GM04503 (cell line): ENCODE measurements at regions not wholly inside any gene's neighbourhood (a gene's known extent, or its start where the extent isn't known, plus 50 kb on each side); places are given as distances from the start of the nearest gene placed in this dataset.

Source experiments
- DNase-seq: peaks from one replicate; pipeline ENCODE4 v3.0.0-alpha.2; 2012; ENCODE audit warnings: low read depth

GRCh38 chr3:157807280-157807679, 298.9 kb downstream of the SHOX2 start:
- no peak for DNase-seq

- no peak for DNase-seq
These were observed 300.7 kb downstream of the SHOX2 start for GRCh38 chr3:157805538-157805937.

- peak; percentile 82 for DNase-seq
These were observed 291.6 kb upstream of the VEPH1 start for GRCh38 chr3:157794771-157795170.

GRCh38 chr3:157793745-157794144, 290.5 kb upstream of the VEPH1 start:
- no peak for DNase-seq

GRCh38 chr3:157789162-157789561, 285.9 kb upstream of the VEPH1 start:
- no peak for DNase-seq

- peak; percentile 51 for DNase-seq
These were observed 283.4 kb upstream of the VEPH1 start for GRCh38 chr3:157786618-157787017.

GRCh38 chr3:157786211-157786610, 283.0 kb upstream of the VEPH1 start:
- DNase-seq: peak; percentile 92

GRCh38 chr3:157785102-157785826, 282.0 kb upstream of the VEPH1 start:
- peak; percentile 91 for DNase-seq

GRCh38 chr3:157782236-157782635, 279.0 kb upstream of the VEPH1 start:
- no peak for DNase-seq

GRCh38 chr3:157776861-157777260, 273.6 kb upstream of the VEPH1 start:
- DNase-seq: no peak

- no peak for DNase-seq
These were observed 272.2 kb upstream of the VEPH1 start for GRCh38 chr3:157775446-157775845.

GRCh38 chr3:157769378-157769777, 266.2 kb upstream of the VEPH1 start:
- no peak for DNase-seq

- DNase-seq: no peak
These were observed 264.4 kb upstream of the VEPH1 start for GRCh38 chr3:157767607-157768006.

- DNase-seq: no peak
These were observed 260.4 kb upstream of the VEPH1 start for GRCh38 chr3:157763644-157764043.

GRCh38 chr3:157759311-157759710, 256.1 kb upstream of the VEPH1 start:
- no peak for DNase-seq

GRCh38 chr3:157755233-157755632, 252.0 kb upstream of the VEPH1 start:
- no peak for DNase-seq

GRCh38 chr3:157754451-157754850, 251.2 kb upstream of the VEPH1 start:
- peak; percentile 26 for DNase-seq

GRCh38 chr3:157753787-157754136, 250.5 kb upstream of the VEPH1 start:
- DNase-seq: no peak

- peak; percentile 43 for DNase-seq
These were observed 250.0 kb upstream of the VEPH1 start for GRCh38 chr3:157752956-157753786.

GRCh38 chr3:157752554-157752953, 249.3 kb upstream of the VEPH1 start:
- DNase-seq: no peak

- DNase-seq: no peak
These were observed 248.2 kb upstream of the VEPH1 start for GRCh38 chr3:157751386-157751785.

- DNase-seq: peak; percentile 90
These were observed 243.2 kb upstream of the VEPH1 start for GRCh38 chr3:157746391-157746790.

GRCh38 chr3:157741607-157742006, 238.4 kb upstream of the VEPH1 start:
- DNase-seq: no peak

GRCh38 chr3:157738441-157738840, 235.2 kb upstream of the VEPH1 start:
- no peak for DNase-seq
